ENCODE measurements at regions not wholly inside any gene's neighbourhood (a gene's known extent, or its start where the extent isn't known, plus 50 kb on each side); places are given as distances from the start of the nearest gene placed in this dataset.

DNA sequence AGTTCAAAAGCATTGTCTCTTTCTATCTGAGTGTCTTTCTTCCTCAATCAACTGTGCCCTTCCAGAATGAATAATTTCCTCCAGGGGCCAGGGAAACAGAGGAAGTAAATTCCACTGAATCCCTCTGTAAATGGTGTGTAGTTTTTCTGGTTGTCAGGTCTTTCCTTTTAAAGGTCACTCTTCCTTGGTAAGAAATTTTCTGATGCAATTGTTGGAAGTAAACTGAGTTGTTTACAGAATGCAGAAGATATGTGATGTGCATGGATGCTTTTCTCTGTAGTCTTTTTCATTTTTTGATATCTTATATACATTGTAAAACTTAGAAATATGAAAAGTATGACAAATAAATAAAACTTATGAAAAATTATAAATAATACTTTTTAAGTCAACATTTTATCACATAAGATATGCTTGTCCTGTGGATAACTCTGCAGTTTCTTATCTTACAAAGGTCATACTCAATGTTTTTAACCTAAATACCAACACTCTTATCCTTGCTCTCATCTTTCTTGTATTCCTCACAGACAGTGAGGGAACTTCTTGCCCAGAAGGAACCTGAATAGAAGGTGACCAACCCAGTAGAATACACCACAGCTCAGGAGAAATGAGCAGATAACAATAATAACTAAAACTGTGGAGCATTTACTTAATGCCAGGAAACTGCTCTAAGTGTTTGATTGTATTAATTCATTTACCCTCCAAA, 234.5 kb downstream of the METTL4 start:
- DNase-seq: no peak

DNA sequence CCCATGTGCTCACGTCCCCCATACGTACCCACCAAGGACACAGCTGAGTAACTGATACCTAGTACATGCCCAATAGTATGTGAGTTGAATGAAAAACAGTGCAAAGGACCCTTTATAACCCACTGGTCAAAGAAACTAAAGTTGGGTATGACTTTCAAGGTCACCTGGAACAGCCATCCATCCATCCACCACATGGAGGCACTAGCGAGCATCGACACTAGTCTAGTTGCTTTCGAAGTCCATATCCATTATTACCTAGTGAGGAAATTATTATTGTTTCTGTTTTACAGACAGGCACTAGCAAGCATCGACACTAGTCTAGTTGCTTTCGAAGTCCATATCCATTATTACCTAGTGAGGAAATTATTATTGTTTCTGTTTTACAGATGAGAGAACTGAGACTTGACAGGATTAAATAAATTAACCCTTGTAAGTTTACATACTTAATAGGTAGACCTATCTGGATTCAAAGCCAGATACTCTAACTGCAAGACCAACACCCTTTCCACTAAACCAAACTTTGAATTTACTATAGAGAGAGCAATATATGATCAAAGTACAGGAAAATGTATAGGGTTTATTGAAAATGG, 233.7 kb downstream of the METTL4 start:
- peak in 4 of 5 experiments; percentile 9 to 36 (median 19) for DNase-seq

DNA sequence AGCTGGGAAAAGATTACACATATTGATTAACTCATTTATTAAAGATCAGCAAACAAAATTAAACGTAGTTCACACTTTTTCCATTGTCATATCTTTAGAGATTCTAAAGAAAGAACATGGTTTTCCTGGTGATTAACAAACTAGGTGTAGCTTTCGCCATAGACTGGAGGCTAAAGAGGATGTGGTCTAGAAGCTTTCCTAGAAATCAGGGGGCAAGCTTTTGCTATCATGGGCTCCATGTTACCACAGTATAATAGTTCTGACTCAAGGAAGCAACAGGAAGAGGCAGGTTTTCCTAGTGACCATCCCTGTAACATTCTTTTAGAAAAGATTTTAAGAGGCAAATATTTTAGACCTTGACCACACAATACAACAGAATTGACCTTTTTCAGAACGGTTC, 232.7 kb downstream of the METTL4 start:
- no peak for DNase-seq

DNA sequence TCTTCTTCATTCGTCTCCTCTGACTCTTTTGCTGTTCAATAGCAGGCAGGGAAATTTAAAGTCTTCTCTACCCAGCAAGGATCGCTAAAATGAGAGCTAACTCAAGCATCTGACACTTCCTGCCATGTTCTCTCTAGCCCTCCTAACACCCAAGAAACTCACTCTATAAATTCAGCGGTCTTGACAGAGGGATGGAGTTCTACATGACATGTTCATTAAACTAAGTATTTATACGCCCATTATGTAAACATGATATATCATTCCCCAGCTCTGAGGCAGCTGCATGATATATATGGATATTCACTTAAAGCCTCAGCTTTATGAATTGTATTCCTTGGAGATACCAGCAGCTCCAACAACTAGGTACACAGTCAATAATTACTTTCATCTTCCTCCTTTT, 231.0 kb downstream of the METTL4 start:
- DNase-seq: no peak

DNA sequence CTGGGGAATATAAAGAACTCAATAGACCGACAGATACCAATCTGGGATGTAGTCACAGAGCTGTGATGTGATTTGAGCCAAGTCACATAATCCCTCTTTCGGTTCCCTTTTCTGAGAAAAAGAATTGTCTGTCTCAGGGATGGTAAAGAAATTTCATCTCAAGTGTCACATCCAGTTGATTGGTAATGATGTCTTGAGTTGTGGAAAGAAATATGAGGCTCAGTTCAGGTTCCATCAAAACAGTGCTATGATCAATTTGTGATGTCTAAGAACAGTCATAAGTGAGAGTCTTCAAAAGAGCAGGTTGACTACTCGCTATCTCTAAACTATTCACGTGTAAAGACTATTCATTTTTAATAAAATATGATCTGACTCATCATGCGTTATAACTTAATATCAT, 223.3 kb downstream of the METTL4 start:
- no peak for DNase-seq

DNA sequence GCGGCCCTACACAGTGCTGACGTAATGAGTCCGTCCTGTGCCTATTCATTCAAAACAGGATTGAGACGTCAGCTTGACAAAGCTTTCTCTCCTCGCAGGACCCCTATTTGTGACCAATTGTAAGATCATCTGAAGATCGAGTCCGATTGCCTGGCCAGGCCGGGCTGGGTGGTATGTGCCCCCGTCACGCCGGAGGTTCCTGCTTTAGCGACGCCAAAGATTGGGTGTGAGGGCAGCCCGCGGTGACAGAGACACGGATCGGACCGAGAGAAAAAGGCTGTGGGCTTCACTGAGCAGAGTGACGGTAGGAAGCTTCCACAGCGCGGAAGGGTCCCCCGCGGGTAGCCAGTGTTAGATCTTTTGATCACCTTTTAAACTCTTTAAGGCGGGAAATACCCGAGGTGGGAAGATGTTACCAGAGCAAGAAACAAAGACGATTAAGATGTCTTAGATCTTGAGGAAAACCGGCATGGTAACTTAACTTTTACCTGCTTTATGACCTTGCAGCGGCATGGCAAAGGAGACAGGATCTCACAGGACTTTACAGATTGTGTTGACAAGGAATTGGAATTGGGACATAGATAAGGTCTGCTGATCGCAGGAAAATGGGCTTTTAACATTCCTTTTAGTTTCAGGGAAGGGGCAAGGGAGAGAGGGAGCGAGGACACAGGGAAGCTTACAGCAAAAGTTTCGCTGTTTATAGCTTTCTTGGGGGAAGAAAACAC, 220.0 kb downstream of the METTL4 start:
- no peak for DNase-seq

DNA sequence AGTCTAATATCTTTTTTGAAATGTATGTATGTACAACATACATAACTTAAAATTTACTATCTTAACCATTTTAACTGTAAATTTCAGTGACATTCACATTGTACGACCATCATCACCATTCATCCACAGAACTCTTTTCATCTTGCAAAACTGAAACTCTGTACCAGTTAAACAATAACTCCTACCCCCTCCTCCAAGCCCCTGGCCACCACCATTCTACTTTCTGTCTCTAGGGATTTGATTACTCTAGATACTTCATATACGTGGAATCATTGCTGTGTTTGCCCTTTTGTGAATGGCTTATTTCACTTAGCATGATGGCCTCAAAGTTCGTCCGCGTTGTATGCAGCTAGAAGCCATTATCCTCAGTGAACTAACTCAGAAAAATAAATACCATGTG, 217.0 kb downstream of the METTL4 start:
- no peak for DNase-seq

DNA sequence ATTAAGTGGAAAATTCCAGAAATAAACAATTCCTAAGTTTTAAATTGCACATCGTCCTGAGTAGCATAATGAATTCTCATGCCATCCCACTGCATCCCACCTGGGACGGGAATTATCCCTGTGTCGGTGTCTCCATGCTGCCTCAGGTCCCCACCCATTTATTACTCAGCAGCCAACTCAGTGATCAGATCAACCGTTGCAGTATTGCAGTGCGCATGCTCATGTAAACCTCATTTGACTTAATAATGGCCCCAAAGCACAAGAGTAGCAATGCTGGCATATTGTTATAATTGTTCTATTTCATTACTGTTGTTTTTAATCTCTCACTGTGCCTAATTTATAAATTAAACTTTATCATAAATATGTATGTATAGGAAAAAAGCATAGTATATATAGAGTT, 214.4 kb downstream of the METTL4 start:
- no peak for DNase-seq

DNA sequence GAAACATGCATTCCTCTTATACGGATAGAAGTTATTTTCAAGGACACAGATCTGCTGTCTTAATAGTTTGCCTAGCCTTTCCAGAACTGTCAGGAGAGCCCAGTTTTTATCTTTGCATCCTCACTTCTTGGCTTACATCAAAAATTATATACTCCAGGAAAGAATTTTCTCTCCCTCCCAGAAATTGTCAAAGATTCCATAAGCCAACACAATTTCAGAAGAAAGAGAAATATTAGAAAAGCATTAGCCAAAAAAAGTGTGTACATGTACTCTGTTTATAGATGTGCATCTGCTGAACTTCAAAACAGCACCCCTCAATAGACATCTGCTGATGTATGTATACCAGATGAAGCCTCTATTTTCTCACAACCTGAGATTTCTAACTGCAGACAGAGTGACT, 210.4 kb downstream of the METTL4 start:
- DNase-seq: no peak

DNA sequence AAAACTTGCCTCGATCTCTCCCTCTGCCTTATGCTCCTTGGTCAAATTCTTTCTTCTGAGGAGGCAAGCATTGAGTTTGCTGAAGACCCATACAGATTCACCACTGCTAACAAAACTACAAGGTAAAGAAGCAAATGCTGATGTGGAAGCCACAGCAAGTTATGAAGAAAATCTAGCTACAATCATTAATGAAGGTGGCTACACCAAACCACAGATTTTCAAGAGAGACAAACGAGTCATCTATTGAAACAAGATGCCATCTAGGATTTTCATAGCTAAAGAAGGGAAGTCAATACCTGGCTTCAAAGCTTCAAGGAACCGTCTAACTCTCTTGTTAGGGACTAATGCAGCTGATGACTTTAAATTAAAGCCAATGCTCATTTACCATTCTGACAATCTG, 203.2 kb downstream of the METTL4 start:
- no peak for DNase-seq

DNA sequence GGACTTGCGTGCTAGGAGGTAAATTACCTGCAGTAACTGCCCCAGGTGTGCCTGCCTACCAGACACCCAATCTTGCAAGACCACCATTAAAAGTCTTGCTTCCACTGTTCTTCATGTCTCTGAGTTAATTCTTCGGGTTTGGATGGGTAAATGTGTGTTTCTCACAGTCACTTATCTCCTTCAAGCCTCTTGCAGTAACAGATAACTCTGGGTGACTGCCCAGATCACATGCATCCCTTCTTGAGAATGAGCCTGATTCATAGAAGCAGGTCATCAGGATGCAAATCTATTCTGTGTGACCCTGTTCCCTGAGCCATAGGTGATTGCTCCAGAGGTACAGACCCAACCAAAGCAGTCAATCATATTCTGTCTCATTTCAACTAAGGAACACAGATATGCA, 194.6 kb downstream of the METTL4 start:
- no peak for DNase-seq

DNA sequence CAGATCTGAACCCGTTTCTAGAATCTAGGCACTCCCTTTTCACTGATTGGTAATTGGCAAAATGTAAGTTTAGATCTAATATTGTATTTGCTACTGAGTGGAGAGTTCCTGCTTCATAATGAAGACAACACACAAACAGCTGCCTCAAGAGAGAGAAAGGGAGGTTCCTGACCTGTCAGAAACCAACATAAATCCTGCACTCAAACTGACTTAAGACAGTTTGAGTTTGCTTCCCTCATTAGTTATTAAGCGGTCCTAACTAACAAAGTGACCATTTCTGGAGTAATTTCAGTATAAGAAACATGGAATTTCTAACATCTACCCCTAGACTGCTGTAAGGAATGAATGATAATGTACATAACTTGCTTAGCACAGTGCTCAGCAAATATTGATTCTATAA, 191.2 kb downstream of the METTL4 start:
- DNase-seq: no peak

DNA sequence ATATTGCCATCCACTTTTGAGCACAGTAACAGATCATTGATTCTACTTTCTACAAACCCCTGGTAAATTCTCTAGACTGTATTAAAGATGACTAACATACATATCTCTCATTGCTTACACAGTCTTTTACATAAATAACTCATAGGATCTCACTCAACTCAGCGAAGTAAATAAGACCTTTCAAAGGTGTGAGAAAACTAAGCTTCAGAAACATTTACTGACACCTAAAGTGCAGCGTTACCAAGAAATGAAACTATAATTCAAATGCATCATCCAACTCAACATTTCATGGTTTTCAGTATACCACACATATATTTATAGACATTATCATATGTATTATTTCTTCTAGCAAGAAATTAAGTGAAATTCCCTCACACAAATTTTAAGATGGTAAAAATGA, 189.8 kb downstream of the METTL4 start:
- DNase-seq: no peak

DNA sequence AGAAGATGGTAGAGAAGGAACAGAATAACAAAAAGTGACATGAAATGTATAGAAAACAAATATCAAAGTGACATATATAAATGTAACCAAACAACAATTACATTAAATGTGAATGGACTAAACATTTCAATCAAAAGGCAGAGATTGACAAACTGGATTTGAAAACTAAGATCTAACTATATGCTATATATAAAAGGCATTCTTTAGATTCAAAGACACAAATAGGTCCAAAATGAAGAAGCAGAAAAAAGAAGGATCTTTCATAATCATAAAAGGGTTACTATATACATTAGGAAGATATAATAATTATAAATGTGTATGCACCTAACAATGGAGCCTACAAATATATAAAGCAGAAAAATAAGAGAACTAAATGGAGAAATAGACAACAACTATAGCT, 183.7 kb downstream of the METTL4 start:
- DNase-seq: no peak

DNA sequence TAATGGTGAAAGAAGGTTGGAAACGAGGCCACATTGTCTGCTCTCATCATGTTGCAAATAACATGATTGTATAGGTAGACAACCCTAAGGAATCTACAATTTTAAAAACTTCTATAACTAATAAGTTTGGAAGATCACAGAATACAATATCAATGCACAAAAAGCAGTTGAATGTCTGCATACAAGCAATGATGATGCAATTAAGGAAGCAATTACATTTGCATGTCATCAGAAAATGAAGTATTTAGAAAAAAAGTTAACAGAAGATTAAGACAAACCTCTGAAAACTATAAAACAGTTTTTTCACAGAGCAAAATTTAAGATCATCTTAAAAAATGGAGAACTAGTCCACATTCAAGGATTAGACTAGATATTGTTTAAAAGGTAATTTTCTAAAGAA, 181.1 kb downstream of the METTL4 start:
- DNase-seq: no peak

DNA sequence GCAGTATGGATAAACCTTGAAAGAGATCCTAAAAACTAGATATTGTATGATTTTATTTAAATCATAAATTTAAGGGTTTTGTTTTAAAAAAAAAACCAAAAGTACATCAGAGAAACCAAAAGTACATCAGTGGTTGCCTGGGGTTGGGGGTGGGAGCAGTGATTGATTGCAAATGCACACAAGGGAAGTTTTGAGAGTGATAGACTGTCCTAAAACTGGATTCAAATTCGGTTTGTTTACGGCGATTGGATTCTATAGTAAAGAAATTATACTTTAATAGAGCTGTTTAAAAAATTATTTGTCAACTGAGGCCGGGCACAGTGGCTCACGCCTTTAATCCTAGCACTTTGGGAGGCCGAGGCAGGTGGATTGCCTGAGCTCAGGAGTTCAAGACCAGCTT, 179.8 kb downstream of the METTL4 start:
- DNase-seq: no peak

DNA sequence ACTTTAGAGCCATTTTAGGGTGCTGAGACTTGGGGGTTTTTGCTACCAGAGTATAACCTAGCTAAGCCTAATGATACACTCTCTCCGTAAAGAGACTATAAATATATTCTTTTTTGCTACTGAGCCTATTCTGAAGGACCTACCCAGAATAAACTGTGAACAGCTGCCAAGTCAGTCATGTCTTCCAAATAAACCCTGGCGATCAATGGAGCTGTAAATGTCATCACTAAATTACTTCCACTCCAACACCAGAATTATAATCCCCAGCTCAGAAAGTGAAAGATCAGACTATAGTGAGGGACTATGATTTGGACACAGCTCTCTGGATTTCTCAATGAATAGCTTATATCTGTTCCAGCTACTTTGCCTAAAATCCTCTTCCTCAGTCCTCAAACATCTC, 178.9 kb downstream of the METTL4 start:
- no peak for DNase-seq

DNA sequence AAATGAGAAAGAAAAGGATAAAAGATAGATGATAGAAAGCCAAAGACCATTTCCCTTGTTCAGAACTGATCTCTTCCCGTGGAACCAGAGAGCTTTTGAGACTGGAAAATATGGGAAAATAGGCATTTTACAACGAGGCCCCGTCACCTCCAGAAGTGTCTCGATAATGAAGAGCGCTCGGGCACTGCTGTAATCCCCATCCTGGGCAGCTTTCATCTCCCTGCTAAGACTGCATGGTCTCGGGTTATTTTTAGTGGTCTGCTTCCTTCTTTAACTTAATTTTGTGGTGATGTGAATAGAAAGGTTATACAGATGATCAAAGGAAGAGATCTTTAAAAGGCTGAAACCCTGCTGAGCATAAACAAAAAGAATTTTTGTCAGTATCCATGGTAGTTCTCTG, 176.6 kb downstream of the METTL4 start:
- no peak for DNase-seq

DNA sequence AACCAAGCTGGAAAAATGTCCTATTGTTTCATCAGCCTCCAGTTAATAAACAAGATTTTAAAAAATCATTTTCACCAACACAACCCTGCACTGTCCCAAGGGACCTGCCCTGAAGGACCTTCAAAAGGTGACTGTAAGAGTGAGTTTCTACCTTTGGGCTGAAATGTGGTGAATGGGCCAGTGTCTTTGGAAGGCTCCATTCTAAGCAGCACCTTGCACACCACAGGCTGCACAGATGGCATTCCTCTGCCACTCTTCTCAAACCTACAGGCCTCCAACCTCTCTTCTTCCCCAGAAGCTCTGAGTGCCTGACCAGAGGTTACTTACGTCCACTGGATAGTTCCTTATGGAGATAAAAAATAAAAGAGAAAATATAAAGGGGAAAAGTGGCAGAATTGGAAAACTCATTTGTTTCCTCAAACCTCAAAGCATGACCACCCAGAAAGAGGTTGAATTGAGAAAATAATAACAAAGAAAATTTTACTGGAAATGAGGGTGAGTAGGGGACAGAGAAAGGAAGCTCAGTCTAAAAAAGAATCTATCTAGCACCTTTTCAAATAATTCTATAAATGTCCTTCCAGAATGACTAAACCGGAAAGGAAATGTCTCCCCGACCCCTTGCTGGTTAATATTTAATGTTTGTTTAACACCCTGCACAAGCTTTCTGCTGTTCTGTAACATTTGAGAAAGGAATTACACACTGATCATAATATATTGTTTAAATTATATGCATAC, 175.7 kb downstream of the METTL4 start:
- no peak for DNase-seq

DNA sequence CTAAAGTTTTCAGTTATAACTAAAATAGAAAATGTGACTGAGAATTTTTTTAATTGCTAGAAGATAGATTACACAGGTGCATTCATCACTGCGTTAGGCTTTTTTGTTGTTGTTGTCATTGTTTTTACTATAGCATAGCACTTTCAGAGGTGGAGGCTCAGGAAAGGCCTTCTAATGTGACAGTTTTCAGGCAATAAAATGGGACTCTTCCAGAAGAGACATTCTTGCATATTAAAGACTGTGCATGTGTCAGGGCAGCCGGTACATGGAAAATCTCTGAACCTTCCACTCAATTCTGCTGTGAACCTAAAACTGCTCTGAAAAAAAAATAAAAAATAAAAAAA, 175.2 kb downstream of the METTL4 start:
- DNase-seq: no peak

DNA sequence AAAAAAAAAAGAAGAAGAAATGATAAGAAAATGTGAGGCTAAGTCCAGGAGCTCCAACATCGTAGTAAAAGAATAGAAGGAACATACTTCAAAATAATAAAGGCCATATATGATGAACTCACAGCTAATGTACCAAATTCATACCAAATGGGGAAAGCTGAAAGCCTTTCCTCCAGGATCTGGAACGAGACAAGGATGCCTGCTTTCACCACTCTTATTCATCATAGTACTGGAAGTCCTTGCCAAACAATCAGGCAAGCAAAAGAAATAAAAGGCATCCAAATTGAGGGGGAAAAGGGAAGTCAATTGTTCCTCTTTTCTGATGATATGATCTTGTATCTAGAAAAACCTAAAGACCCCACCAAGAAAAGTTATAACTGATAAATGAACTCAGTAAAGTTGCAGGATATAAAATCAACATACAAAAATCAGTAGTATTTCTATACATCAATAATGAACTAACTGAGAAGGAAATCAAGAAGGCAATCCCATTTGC, 170.6 kb downstream of the METTL4 start:
- no peak for DNase-seq

DNA sequence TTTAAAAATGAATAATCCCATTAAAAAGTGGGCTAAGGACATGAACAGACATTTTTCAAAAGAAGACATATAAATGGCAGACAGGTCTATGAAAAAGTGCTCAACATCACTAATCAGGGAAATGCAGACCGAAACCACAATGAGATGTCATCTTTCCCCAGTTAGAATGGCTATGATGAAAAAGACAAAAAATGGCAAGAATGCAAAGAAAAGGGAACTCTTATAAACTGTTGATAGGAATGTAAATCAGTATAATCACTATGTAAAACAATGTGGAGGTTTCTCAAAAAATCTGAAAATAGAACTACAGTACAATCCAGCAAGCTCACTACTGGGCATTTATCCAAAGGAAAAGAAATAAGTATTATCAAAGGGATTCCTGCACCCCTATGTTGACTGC, 169.2 kb downstream of the METTL4 start:
- DNase-seq: no peak

DNA sequence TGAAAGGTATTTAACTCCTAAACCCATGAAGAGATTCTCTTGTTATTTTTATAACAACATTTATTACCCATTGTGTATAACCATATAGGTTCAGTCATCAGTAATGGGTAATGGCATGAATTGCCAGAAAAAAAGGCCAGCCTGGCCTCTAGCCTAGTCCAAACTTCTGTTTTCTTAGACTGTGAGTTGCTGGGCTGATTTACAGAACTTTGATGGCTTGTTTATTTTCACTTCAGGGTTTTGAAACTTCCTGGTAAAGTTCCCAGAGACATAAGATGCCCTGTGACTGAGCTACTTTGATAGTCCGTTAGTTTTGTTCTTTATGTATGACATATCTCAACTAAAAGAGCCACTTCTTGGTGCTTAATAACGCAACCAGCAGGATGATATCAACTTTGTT, 164.8 kb downstream of the METTL4 start:
- no peak for DNase-seq

DNA sequence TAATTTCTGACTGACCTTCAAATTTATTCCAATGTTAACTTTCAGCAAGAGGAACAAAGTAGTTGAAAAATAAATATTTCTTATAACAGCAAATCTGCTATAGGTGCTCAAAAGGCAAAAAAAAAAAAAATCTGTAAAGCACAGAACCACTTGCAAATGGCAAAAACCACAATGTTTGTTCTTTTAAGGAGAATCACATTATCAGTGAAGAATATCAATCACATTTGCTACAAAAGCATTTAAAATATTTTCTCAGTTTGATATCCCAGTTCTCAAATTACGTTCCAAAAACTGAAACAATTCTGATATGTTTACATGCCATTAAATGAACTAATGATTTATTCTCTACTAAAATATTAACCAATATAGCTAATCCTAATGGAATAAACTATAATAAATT, 163.3 kb downstream of the METTL4 start:
- no peak for DNase-seq
